ENCODE measurements at regions not wholly inside any gene's neighbourhood (a gene's known extent, or its start where the extent isn't known, plus 50 kb on each side); places are given as distances from the start of the nearest gene placed in this dataset.

DNA sequence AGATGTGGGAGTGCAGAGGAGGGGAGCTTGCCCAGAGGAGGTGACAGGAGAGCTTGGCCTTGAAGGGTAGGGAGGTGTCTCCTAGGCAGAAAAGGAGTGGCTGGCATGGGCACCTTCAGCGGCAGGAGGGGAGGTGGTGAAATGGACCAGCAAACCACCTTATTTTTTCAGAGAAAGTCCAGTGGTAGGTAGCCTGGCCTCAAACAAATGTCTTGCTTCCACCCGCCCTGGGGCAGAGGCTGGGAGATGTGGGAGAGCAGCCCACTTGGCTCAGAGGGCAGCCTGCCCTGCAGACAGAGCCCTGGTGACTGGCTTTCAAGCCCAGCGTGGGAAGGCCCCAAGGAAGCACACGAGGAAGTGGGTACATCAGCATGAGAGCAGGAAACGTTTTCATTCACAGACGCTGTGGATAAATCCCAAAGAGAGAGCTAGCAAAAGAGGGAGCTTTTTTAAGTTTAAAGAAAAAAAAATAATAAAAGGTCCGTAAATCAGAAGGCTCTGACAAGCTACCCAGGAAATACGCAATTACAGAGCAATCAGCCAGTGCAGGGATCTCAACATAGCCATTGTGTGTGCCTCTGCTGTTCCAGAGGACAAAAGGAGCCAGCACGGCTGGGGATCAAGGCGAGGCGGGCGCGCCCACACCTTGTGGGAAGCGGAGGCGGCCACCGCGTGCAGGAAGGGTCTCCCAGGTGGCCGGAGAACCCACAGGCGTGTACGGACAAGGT is 238.7 kb upstream of the PLET1 start:
- Histone ChIP-seq H3K9me3 (ENCODE audit: control insufficient read depth in 1 of 2, insufficient read depth in 1 of 2, low read depth in 1 of 2, low read length in 2 of 2) (no peaks in the 10 kb centered on the region), H3K4me1 (ENCODE audit: control insufficient read depth in 1 of 2, insufficient read depth in 2 of 2, low read length in 2 of 2) (no peaks in the 10 kb centered on the region), H3K4me3 (replicated peaks in 1 of 2; ENCODE audit: low read depth in 1 of 2, low read length in 2 of 2) (no peak overlapping the region), H3K9me2 (ENCODE audit: insufficient read depth) (no peaks in the 10 kb centered on the region), H3K79me2 (ENCODE audit: insufficient read depth, low read length) (no peaks in the 10 kb centered on the region), H3K27me3 (ENCODE audit: insufficient read depth, low read length) (peaks cover 29% of the 10 kb centered on the region), H4K20me1 (ENCODE audit: insufficient read depth) (no peaks in the 10 kb centered on the region), H3K36me3 (ENCODE audit: control insufficient read depth in 1 of 2, insufficient read depth in 2 of 2, low read length in 2 of 2) (no peaks in the 10 kb centered on the region), H3K4me2 (ENCODE audit: low read length) (no peak overlapping the region), H3K27ac (ENCODE audit: low read depth, low read length) (no peak overlapping the region), H2AFZ (ENCODE audit: low read depth, low read length, poor library complexity, severe bottlenecking) (no peak overlapping the region), H3K9ac (ENCODE audit: low read length) (no peak overlapping the region)
- TF ChIP-seq CEBPB (IDR thresholded peaks at IDR 0.05; ENCODE audit: low read depth) (no peak), ZFX (IDR thresholded peaks at IDR 0.05) (no peak), FOSL1 (IDR thresholded peaks at IDR 0.05; ENCODE audit: low read depth) (no peak), TCF7L2 (IDR thresholded peaks at IDR 0.05; ENCODE audit: borderline replicate concordance, extremely low read depth, insufficient read depth, insufficient read length) (no peak), SP1 (IDR thresholded peaks at IDR 0.05; ENCODE audit: low read depth) (no peak), ELF1 (IDR thresholded peaks at IDR 0.05; ENCODE audit: borderline replicate concordance, low read depth) (no peak), POLR2AphosphoS5 (IDR thresholded peaks at IDR 0.05; ENCODE audit: low read depth, low read length) (no peak), EZH2phosphoT487 (IDR thresholded peaks at IDR 0.05; ENCODE audit: borderline replicate concordance) (no peak), SRF (IDR thresholded peaks at IDR 0.05; ENCODE audit: low read depth) (no peak), ZNF274 (IDR thresholded peaks at IDR 0.05; ENCODE audit: low read depth, low read length) (no peak), EZH2 (IDR thresholded peaks at IDR 0.05) (no peak), YY1 (IDR thresholded peaks at IDR 0.05; ENCODE audit: extremely low read depth, insufficient replicate concordance, low read depth, low read length) (no peak), POLR2A (IDR thresholded peaks at IDR 0.05; ENCODE audit: borderline replicate concordance, extremely low read depth, insufficient read depth, insufficient read length) (no peak), RAD21 (IDR thresholded peaks at IDR 0.05; ENCODE audit: low read depth) (no peak)
- TF ChIP-seq, protein P1, sequence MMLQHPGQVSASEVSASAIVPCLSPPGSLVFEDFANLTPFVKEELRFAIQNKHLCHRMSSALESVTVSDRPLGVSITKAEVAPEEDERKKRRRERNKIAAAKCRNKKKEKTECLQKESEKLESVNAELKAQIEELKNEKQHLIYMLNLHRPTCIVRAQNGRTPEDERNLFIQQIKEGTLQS (IDR thresholded peaks at IDR 0.05) = no peak
- TF ChIP-seq, protein P2, sequence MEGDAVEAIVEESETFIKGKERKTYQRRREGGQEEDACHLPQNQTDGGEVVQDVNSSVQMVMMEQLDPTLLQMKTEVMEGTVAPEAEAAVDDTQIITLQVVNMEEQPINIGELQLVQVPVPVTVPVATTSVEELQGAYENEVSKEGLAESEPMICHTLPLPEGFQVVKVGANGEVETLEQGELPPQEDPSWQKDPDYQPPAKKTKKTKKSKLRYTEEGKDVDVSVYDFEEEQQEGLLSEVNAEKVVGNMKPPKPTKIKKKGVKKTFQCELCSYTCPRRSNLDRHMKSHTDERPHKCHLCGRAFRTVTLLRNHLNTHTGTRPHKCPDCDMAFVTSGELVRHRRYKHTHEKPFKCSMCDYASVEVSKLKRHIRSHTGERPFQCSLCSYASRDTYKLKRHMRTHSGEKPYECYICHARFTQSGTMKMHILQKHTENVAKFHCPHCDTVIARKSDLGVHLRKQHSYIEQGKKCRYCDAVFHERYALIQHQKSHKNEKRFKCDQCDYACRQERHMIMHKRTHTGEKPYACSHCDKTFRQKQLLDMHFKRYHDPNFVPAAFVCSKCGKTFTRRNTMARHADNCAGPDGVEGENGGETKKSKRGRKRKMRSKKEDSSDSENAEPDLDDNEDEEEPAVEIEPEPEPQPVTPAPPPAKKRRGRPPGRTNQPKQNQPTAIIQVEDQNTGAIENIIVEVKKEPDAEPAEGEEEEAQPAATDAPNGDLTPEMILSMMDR (IDR thresholded peaks at IDR 0.05 in 2 of 3, conservative IDR thresholded peaks at IDR 0.05 in 1 of 3; ENCODE audit: borderline replicate concordance in 1 of 3, insufficient read depth in 1 of 3, low read depth in 2 of 3, low read length in 2 of 3) = no peak
- TF ChIP-seq, protein P3, sequence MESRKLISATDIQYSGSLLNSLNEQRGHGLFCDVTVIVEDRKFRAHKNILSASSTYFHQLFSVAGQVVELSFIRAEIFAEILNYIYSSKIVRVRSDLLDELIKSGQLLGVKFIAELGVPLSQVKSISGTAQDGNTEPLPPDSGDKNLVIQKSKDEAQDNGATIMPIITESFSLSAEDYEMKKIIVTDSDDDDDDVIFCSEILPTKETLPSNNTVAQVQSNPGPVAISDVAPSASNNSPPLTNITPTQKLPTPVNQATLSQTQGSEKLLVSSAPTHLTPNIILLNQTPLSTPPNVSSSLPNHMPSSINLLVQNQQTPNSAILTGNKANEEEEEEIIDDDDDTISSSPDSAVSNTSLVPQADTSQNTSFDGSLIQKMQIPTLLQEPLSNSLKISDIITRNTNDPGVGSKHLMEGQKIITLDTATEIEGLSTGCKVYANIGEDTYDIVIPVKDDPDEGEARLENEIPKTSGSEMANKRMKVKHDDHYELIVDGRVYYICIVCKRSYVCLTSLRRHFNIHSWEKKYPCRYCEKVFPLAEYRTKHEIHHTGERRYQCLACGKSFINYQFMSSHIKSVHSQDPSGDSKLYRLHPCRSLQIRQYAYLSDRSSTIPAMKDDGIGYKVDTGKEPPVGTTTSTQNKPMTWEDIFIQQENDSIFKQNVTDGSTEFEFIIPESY (IDR thresholded peaks at IDR 0.05; ENCODE audit: extremely low read depth, insufficient replicate concordance, low read length) = no peak
- TF ChIP-seq, protein P4, sequence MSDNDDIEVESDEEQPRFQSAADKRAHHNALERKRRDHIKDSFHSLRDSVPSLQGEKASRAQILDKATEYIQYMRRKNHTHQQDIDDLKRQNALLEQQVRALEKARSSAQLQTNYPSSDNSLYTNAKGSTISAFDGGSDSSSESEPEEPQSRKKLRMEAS (IDR thresholded peaks at IDR 0.05) = no peak
- TF ChIP-seq, protein P5, sequence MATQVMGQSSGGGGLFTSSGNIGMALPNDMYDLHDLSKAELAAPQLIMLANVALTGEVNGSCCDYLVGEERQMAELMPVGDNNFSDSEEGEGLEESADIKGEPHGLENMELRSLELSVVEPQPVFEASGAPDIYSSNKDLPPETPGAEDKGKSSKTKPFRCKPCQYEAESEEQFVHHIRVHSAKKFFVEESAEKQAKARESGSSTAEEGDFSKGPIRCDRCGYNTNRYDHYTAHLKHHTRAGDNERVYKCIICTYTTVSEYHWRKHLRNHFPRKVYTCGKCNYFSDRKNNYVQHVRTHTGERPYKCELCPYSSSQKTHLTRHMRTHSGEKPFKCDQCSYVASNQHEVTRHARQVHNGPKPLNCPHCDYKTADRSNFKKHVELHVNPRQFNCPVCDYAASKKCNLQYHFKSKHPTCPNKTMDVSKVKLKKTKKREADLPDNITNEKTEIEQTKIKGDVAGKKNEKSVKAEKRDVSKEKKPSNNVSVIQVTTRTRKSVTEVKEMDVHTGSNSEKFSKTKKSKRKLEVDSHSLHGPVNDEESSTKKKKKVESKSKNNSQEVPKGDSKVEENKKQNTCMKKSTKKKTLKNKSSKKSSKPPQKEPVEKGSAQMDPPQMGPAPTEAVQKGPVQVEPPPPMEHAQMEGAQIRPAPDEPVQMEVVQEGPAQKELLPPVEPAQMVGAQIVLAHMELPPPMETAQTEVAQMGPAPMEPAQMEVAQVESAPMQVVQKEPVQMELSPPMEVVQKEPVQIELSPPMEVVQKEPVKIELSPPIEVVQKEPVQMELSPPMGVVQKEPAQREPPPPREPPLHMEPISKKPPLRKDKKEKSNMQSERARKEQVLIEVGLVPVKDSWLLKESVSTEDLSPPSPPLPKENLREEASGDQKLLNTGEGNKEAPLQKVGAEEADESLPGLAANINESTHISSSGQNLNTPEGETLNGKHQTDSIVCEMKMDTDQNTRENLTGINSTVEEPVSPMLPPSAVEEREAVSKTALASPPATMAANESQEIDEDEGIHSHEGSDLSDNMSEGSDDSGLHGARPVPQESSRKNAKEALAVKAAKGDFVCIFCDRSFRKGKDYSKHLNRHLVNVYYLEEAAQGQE (IDR thresholded peaks at IDR 0.05; ENCODE audit: low read depth) = no peak
- DNase-seq (ENCODE audit: low read depth, low spot score) (no peak), ATAC-seq (no peak)
- RAD21 ChIA-PET (ENCODE audit: low non-redundant PET in 1 of 2, low total read pairs in 2 of 2, uncharacterized antibody in 2 of 2, unreplicated experiment in 2 of 2) = no interaction called here
- intact Hi-C loops (cut with micrococcal nuclease) = no loop called here
- CTCF ChIA-PET = no interaction called here
- POLR2A ChIA-PET = no interaction called here
- BruUV-seq (replicated peaks) = no TSS peak

Data from HCT116 (cell line).